ENCODE measurements at regions not wholly inside any gene's neighbourhood (a gene's known extent, or its start where the extent isn't known, plus 50 kb on each side); places are given as distances from the start of the nearest gene placed in this dataset.

GRCh38 chr6:168746643-168747042 lies 305.7 kb downstream of the SMOC2 start:
- CTCF ChIA-PET, result no interaction called here
- no peak for TF ChIP-seq CTCF (conservative IDR thresholded peaks at IDR 0.05; ENCODE audit: low read depth)
- no peak for DNase-seq (ENCODE audit: low spot score)
- no peak overlapping the region for H3K27ac ChIP-seq
- POLR2A ChIA-PET (ENCODE audit: low non-redundant PET), result no interaction called here

- no peak for TF ChIP-seq CTCF (conservative IDR thresholded peaks at IDR 0.05; ENCODE audit: low read depth)
- H3K27ac ChIP-seq, result no peak overlapping the region
- ChIA-PET POLR2A (ENCODE audit: low non-redundant PET) (no interaction called here), CTCF (interaction anchor here (0.8 kb wide), 1 partner anchor 300 kb away, joined by 3 read pairs; no protein-coding TSS in a partner anchor)
- DNase-seq (ENCODE audit: low spot score), result no peak
Observed at GRCh38 chr6:168746013-168746412, 305.0 kb downstream of the SMOC2 start.

GRCh38 chr6:168744861-168745260 lies 303.9 kb downstream of the SMOC2 start:
- POLR2A ChIA-PET (ENCODE audit: low non-redundant PET), result no interaction called here
- DNase-seq (ENCODE audit: low spot score), result no peak
- CTCF ChIA-PET, result no interaction called here
- TF ChIP-seq CTCF (conservative IDR thresholded peaks at IDR 0.05; ENCODE audit: low read depth), result no peak
- no peak overlapping the region for H3K27ac ChIP-seq

GRCh38 chr6:168741942-168742782 lies 301.2 kb downstream of the SMOC2 start:
- no peak for TF ChIP-seq CTCF (conservative IDR thresholded peaks at IDR 0.05; ENCODE audit: low read depth)
- POLR2A ChIA-PET (ENCODE audit: low non-redundant PET), result no interaction called here
- no peak overlapping the region for H3K27ac ChIP-seq
- CTCF ChIA-PET, result no interaction called here
- DNase-seq (ENCODE audit: low spot score), result no peak

- ChIA-PET POLR2A (ENCODE audit: low non-redundant PET) (no interaction called here), CTCF (interaction anchor here (0.8 kb wide), 1 partner anchor 194 kb away, joined by 3 read pairs; no protein-coding TSS in a partner anchor)
Observed at GRCh38 chr6:168741305-168741704, 300.3 kb downstream of the SMOC2 start.

GRCh38 chr6:168739381-168739780 lies 298.4 kb downstream of the SMOC2 start:
- POLR2A ChIA-PET (ENCODE audit: low non-redundant PET), result no interaction called here
- CTCF ChIA-PET, result no interaction called here
- H3K27ac ChIP-seq, result no peak overlapping the region
- TF ChIP-seq CTCF (conservative IDR thresholded peaks at IDR 0.05; ENCODE audit: low read depth), result no peak
- no peak for DNase-seq (ENCODE audit: low spot score)

More at GRCh38 chr6:168741305-168741704, 300.3 kb downstream of the SMOC2 start:
- no peak for DNase-seq (ENCODE audit: low spot score)
- no peak for TF ChIP-seq CTCF (conservative IDR thresholded peaks at IDR 0.05; ENCODE audit: low read depth)
- H3K27ac ChIP-seq, result no peak overlapping the region
